Fibroblast of lung (primary cell): ENCODE measurements at regions not wholly inside any gene's neighbourhood (a gene's known extent, or its start where the extent isn't known, plus 50 kb on each side); places are given as distances from the start of the nearest gene placed in this dataset.

Source experiments
- CTCF ChIP-seq, 2 donors: IDR thresholded peaks in 1 of 2; conservative IDR thresholded peaks in 1 of 2; 1 replicate in 1 of 2; 2 replicates in 1 of 2; pipeline ENCODE4 v1.5.1; 2011 to 2012; ENCODE audit warnings: low read length in 2 of 2, control low read depth in 1 of 2, inconsistent platforms in 1 of 2, low read depth in 1 of 2, mild to moderate bottlenecking in 1 of 2
- EZH2 ChIP-seq: IDR thresholded peaks from 2 replicates; pipeline ENCODE4 v1.5.1; 2012; ENCODE audit warnings: low read length, control low read depth, mild to moderate bottlenecking; ENCODE audit errors: missing control alignments

GRCh38 chr3:178010306-178010705 is 525.9 kb upstream of the KCNMB2 start:
- TF ChIP-seq CTCF (conservative IDR thresholded peaks at IDR 0.05 in 1 of 2, IDR thresholded peaks at IDR 0.05 in 1 of 2; ENCODE audit: low read depth in 1 of 2, low read length in 2 of 2) (no peak), EZH2 (no peak)
